ENCODE measurements at regions not wholly inside any gene's neighbourhood (a gene's known extent, or its start where the extent isn't known, plus 50 kb on each side); places are given as distances from the start of the nearest gene placed in this dataset.

DNA sequence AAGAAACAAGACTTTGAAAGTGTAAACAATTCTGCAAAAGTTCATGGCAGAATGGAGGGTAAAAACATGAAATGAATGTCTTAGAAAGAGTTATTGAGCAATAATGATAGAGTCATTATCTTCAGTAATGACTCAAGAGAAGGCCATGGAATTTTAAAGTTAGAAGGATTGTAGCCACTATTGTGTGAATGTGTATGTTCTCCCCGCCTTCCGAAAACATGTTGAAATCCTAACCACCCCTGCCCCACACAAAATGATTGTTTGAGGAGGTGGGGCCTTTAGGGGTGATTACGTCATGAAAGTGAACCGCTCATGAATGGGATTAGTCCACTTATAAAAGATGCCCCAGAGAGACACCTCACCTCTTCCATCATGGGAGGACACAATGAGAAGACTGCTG lies 93.8 kb upstream of the CCDC190 start:
- TF ChIP-seq, protein P1, sequence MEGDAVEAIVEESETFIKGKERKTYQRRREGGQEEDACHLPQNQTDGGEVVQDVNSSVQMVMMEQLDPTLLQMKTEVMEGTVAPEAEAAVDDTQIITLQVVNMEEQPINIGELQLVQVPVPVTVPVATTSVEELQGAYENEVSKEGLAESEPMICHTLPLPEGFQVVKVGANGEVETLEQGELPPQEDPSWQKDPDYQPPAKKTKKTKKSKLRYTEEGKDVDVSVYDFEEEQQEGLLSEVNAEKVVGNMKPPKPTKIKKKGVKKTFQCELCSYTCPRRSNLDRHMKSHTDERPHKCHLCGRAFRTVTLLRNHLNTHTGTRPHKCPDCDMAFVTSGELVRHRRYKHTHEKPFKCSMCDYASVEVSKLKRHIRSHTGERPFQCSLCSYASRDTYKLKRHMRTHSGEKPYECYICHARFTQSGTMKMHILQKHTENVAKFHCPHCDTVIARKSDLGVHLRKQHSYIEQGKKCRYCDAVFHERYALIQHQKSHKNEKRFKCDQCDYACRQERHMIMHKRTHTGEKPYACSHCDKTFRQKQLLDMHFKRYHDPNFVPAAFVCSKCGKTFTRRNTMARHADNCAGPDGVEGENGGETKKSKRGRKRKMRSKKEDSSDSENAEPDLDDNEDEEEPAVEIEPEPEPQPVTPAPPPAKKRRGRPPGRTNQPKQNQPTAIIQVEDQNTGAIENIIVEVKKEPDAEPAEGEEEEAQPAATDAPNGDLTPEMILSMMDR (IDR thresholded peaks at IDR 0.05): no peak
- TF ChIP-seq POLR2A (IDR thresholded peaks at IDR 0.05): no peak

Data from transverse colon (tissue), 3 donors.